HEK293T (cell line): ENCODE measurements at regions not wholly inside any gene's neighbourhood (a gene's known extent, or its start where the extent isn't known, plus 50 kb on each side); places are given as distances from the start of the nearest gene placed in this dataset.

ENCODE experiments used
- BHLHE40 ChIP-seq: fragments of 450-650 bp; IDR thresholded peaks from 2 replicates; pipeline ENCODE4 v1.6.1; 2016; ENCODE audit warnings: mild to moderate bottlenecking, moderate library complexity, borderline replicate concordance
- CTBP1 ChIP-seq: fragments of 450-650 bp; IDR thresholded peaks from 2 replicates; pipeline ENCODE4 v1.6.1; 2016; ENCODE audit warnings: borderline replicate concordance
- ELF4 ChIP-seq: fragments of 450-650 bp; IDR thresholded peaks from 2 replicates; pipeline ENCODE4 v1.6.1; 2017; ENCODE audit warnings: antibody characterized with exemption
- FOXA1 ChIP-seq: fragments of 450-650 bp; IDR thresholded peaks from 2 replicates; pipeline ENCODE4 v1.6.1; 2016; ENCODE audit warnings: mild to moderate bottlenecking
- FOXK2 ChIP-seq: fragments of 450-650 bp; IDR thresholded peaks from 2 replicates; pipeline ENCODE4 v1.6.1; 2016; ENCODE audit warnings: mild to moderate bottlenecking
- FOXM1 ChIP-seq: fragments of 450-650 bp; IDR thresholded peaks from 2 replicates; pipeline ENCODE4 v1.6.1; 2017; ENCODE audit warnings: mild to moderate bottlenecking, borderline replicate concordance
- LEF1 ChIP-seq: fragments of 450-650 bp; IDR thresholded peaks from 2 replicates; pipeline ENCODE4 v1.6.1; 2017; ENCODE audit warnings: mild to moderate bottlenecking, borderline replicate concordance
- PKNOX1 ChIP-seq: fragments of 450-650 bp; IDR thresholded peaks from 2 replicates; pipeline ENCODE4 v1.6.1; 2016
- SP1 ChIP-seq: fragments of 450-650 bp; IDR thresholded peaks from 2 replicates; pipeline ENCODE4 v1.6.1; 2017
- SUZ12 ChIP-seq: fragments of 450-650 bp; IDR thresholded peaks from 2 replicates; pipeline ENCODE4 v1.6.1; 2016; ENCODE audit warnings: mild to moderate bottlenecking
- TARDBP ChIP-seq: fragments of 450-650 bp; IDR thresholded peaks from 2 replicates; pipeline ENCODE4 v1.6.1; 2016

- TF ChIP-seq FOXK2, result no peak
- no peak for TF ChIP-seq BHLHE40
- TF ChIP-seq SP1, result no peak
- TF ChIP-seq SUZ12, result no peak
- no peak for TF ChIP-seq FOXA1
- TF ChIP-seq TARDBP, result no peak
- no peak for TF ChIP-seq FOXM1
- no peak for TF ChIP-seq CTBP1
- no peak for TF ChIP-seq ELF4
- no peak for TF ChIP-seq LEF1
- TF ChIP-seq PKNOX1, result no peak
These were observed 278.9 kb downstream of the KLF13 start for GRCh38 chr15:31605467-31605931.
